HG03575 (cell line): ENCODE measurements at regions not wholly inside any gene's neighbourhood (a gene's known extent, or its start where the extent isn't known, plus 50 kb on each side); places are given as distances from the start of the nearest gene placed in this dataset.

ENCODE experiments used
- ATAC-seq: cut with Tn5 transposase; IDR thresholded peaks from one replicate; pipeline ENCODE4 v1.9.1; 2021; ENCODE audit not compliant: unreplicated experiment, insufficient number of reproducible peaks, low FRiP score; ENCODE audit errors: extremely low read depth

DNA sequence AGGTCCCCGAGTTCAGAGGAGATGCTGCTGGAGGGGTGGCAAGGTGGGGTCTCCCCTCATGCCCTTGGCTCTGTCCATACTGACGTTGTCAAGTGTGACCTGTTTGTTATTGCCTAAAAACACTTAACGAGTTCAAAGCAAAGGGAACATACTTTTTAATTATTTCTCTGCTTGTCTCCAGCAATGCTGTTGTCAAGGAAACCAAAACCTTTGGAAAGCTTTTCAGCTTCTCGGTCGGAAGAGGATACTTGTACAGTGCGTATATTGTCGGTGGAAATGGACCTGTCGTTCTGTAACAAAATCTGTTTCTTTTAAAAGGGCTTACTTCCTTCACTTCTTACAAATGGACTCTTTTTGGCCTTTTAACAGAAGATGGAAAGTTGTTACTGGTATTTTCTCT is 73.9 kb downstream of the SLC25A47 start:
- no peak for ATAC-seq

GRCh38 chr14:100398044-100398443 is 74.9 kb downstream of the SLC25A47 start:
- ATAC-seq = no peak

DNA sequence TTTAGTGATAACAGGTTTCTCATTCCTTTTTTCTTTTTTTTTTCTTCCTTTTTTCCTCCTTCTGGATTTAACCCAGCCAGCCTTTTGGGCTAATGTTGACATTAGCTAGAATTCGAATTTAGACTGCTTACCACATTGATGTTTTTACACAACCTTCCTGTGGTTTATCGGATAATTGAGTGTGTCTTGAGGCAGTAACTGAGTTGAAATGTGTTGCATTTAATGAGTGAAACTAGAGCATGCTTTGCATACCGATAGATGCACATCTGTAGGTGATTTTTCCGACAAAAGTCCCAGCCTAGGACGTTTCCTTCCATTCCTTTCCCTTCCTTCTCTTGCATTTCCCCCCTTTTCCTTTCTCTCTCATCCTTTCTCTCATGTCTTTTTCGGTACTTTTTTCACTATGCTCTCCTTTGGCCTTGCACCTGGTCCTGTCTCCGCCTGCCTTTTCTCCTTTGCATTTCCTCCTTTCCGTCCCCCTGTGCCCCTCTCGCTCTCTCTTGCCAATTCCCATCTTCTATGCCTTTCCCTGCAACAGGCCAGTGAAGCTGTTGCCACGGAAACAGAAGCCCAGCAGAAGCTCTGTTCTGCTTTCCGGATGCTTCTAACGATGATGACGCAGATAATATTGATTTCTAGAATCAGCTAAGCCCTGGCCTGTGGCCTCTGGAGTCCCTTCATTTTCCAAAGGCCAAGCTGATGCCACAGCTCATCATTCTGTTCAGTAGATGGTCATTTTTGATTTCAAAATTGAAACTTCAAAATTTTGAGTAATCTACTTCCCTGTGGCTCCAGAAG is 76.1 kb downstream of the SLC25A47 start:
- no peak for ATAC-seq

GRCh38 chr14:100400115-100400514 is 77.0 kb downstream of the SLC25A47 start:
- no peak for ATAC-seq

GRCh38 chr14:100401031-100401692 is 78.0 kb downstream of the SLC25A47 start:
- no peak for ATAC-seq

DNA sequence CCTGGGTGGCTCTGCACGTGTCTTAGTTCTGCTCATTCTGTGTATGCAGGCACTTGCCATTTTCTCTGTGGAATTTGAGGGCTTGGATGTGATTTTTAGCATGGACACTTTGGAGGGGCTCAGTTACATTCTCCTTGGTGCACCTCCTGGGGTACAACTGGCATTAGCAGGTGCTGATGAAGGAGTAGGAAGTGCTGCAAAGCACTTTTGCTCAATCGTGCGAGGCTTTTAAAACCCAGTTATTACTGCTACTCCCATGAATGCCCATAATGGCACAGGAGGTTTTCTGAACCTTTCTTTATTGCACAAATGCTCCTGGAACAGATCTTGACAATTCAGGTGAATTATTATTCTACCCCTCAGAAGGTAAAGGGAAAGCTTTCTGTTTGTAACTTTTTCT is 78.7 kb downstream of the SLC25A47 start:
- ATAC-seq = no peak

- no peak for ATAC-seq
Observed at GRCh38 chr14:100402631-100403030, 79.5 kb downstream of the SLC25A47 start.

DNA sequence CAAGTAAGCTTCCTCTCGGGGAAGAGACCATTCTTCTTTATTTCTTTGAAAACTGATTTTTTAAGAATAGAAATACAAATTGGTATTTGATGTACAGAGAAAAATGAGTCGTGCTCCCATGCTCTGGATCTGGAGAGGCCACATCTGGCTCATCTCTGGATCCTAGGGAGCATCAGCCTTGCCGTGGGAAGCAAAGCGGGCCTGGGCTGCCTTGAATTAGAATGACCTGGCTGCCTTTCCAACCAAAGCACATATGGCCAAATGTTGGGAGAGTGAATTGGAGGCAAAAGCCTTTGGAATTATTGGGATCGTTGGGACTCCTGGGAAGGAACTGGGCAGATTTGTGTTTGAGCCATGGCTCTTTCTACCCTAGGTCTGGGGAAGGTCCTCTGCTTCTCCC is 80.0 kb downstream of the SLC25A47 start:
- ATAC-seq = no peak

DNA sequence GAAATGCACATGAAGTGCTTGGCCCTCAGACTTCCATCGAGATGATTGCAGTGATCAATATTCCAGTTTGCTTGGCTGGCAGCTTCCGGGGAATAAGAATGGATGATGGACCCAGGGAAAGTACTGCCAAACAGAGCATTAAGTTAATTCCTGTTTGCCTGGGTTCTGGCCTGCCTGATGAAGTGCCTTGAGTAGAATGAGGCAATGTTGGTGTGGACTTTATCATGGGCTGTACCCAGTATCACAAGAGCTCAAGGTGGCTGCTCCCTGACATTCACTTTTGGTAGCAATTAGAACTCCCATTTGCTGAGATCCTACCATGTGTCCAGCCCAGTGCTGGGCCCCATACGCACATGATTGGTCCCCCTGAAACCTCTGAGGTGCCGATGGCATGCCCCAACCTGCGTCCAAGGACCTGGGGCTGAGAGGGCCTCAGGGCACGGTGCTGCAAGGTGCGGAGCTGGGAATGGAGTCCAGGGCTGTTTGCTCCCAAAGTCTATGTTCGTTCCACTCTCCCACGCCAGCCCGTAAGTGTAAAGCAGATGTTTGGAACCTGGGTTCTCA is 80.7 kb downstream of the SLC25A47 start:
- no peak for ATAC-seq

- no peak for ATAC-seq
Observed at GRCh38 chr14:100404419-100404818, 81.3 kb downstream of the SLC25A47 start.

DNA sequence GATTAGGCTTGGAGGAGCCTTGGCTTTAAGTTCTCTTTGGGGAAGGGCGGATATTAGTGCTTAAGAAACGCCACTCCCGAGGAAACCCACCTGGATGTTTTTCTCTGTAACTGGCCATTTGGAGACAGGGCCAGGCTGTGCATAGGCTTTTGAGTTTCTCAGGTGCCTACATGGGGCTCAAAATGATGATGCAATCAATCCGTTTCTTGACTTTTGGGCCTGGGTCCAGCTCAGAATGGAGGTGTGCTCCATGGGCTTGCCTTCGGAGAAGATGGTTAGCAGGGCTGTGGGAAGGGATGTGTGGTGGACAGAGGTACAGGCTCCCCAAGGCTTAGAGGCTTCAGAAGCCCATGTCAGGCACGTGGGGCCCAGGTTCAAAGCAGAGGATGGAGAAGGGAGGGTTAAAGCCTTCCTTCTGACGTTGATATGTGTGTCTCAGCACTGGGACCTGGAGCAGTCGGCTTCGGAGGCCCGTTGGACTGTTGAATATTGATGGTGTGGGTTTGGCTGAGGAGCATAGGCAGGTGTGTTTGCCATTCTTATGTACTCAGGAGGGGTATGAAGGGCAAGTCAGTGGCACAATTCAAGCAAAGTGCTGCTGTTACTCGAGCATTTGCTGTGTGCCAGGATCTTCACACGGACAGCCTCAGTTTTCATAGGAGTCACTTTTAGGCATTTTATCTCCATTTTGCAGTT is 82.8 kb downstream of the SLC25A47 start:
- no peak for ATAC-seq

DNA sequence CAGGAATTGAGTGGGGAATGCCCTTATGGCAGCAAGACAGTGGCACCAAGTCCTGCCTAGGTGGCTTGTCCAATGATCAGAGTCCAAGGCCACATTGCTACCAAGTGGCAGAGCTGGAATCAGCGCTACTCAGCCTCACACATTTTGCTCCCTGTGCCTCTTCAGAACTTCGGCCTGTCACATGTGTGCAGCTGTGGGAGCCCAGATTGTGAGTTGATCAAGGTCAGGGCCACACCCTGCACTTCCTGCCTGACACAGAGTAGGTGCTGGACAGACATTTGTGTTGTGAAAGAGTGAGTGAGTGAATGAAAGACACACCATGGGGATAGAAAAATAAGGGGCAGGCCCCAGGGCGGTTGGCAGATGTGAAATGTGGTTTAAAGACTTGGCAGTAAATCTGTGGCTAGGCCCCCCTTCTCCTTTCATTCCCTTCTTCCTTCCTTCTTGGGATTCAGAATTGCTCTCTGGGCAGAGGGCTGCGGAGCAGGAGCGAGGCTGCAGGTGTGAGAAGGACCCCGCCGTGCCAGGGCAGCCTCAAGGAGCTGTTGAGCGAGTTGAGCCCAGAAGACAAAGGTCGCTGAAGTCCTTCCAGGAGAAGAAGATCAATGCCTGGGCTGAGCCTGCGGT is 83.5 kb downstream of the SLC25A47 start:
- ATAC-seq = no peak

GRCh38 chr14:100407376-100408102 is 84.4 kb downstream of the SLC25A47 start:
- ATAC-seq = no peak

GRCh38 chr14:100408350-100409002 is 85.3 kb downstream of the SLC25A47 start:
- ATAC-seq = no peak

- ATAC-seq = no peak
Observed at GRCh38 chr14:100409003-100409360, 85.8 kb downstream of the SLC25A47 start.

DNA sequence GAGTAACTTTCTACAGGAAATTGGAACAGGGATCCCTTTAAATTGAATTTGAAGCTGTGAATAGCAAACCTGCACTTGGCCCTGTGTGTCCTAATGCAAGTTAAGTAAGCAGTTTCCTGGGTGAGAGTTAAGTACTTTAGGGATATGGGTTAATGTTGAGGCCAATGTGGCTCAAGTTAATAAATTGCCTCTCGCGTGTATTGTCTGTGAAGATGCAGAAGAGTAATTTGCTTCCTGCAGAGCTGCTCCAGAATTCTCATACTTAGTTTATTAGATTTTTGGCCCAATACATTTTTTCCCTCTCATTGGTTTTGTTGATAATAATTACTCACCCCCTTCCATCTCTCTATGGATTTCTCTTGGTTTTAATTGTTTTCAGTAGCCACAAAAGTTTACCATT is 86.5 kb downstream of the SLC25A47 start:
- ATAC-seq = no peak

DNA sequence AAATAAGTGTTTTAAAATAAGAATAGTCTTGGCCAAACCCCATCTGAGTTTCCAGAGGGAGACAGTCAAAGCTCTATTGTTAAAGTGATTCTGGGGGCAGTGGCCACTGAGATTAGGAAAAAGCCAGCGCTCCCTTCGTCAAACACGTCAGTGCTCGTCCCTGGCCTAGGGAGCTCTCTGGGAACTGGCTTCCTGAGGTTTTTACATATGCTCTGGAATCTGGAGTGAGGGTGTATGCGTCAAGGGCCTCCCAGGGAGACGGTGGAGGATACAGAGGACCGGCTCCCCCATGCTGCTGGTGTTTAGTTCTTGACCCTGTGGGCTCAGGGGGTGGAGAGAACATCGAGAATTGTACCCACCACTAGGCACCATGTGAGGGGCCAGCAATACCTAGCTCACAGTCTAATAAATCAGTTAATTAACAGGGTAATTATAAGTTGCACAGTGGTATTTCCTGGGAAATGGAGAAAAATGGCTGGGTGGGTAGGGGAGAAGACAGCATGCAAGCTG is 87.0 kb downstream of the SLC25A47 start:
- ATAC-seq = no peak

- no peak for ATAC-seq
Observed at GRCh38 chr14:100413699-100414098, 90.6 kb downstream of the SLC25A47 start.
